HG03354 (cell line): ENCODE measurements at regions not wholly inside any gene's neighbourhood (a gene's known extent, or its start where the extent isn't known, plus 50 kb on each side); places are given as distances from the start of the nearest gene placed in this dataset.
"Not testable (repeated sequence)": the region's sequence is repeated elsewhere in the genome, so short reads cannot be mapped to it uniquely, and the experiment has no call there.

ENCODE experiments used
- ATAC-seq: cut with Tn5 transposase; IDR thresholded peaks from one replicate; pipeline ENCODE4 v1.9.1; 2021; ENCODE audit warnings: mild to moderate bottlenecking; ENCODE audit not compliant: unreplicated experiment, poor library complexity, severe bottlenecking

GRCh38 chr1:21385022-21385421 is 54.9 kb upstream of the NBPF3 start:
- ATAC-seq: no peak

- no peak for ATAC-seq
Measured at GRCh38 chr1:21384620-21385019, 55.3 kb upstream of the NBPF3 start.

DNA sequence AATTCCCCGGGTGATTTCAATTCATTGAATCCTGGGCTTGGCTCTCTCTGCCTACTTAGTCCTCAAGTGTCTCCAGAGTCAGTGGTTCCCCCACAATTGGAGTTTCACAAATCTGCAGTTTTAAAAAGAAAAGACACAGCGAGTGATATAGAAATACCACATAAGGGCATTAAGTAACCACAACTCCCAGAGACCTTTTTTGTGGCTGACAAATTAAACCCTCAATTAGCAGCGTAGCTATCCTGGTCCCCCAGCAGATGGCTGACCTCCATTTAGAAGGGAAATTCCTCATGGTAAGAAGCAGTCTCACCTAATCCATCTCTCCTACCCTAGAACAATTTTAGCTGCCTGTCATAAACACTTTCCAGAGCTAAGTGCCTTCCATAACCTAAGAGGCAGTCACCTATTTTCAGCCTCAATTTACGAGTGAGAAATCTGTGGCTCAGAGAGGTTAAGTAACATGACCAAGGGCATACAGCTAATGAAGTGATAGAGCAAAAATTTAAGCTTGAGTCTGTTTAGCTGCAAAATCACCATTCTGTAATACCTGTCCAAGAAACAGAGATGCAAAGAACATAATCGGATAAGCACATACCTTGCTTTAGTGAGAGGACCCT is 56.0 kb upstream of the NBPF3 start:
- ATAC-seq: no peak

- no peak for ATAC-seq
Measured at GRCh38 chr1:21381354-21381753, 58.6 kb upstream of the NBPF3 start.

DNA sequence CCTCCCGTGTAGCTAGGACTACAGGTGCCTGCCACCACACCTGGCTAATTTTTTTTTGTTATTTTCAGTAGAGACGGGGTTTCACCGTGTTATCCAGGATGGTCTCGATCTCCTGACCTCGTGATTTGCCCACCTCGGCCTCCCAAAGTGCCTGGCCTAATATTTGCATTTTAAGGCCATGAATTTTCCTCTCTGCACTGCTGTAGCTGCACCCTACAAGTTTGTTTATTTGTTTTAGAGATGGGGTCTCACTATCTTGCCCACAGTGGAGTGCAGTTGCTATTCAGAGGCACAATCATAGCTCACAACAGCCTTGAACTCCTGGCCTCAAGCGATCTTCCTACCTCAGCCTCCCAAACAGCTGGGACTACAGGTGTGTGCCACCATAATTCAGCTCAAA is 59.8 kb upstream of the NBPF3 start:
- ATAC-seq: not testable (repeated sequence)

GRCh38 chr1:21379571-21379970 is 60.4 kb upstream of the NBPF3 start:
- no peak for ATAC-seq

GRCh38 chr1:21378705-21379494 is 61.0 kb upstream of the NBPF3 start:
- no peak for ATAC-seq

GRCh38 chr1:21372383-21372782 is 67.6 kb upstream of the NBPF3 start:
- ATAC-seq: no peak

- ATAC-seq: no peak
Measured at GRCh38 chr1:21369905-21370304, 70.0 kb upstream of the NBPF3 start.

DNA sequence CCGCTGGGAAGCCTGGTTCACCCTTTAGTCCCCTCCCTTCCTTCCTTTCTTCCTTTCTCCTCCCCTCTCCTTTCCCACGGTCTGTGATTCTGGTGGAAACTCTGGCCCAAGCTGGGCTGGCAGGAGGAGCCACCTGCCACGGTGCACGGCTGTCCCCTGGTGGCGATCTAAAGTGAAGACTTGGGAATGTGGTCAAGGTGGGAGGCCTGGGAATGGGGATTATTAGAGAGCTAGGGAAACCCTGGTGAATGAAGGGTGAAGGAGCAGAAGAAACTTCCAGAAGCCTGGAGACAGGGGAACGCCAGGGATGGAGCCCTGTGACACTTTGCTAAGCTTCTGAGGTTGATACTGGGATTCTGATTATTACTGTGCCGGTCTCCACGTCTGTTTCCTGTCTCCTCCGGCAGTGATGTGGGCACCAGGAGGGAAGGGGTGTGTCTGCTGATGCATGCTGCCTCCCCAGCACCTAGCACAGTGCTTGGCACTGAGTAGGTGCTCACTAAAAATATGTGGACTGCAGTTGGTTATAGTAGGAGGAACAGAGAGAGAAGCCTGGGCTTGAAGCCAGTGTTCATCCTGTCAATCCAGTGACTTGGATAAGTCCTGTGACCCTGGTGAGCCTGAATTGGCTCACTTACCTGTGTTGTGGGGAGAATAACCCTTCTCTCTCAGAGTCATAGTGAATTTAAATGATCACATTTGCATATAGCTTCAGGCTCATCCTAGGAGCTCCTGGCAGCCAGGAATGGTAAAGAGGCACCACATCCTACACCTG is 71.2 kb upstream of the NBPF3 start:
- ATAC-seq: no peak

GRCh38 chr1:21367973-21368514 is 71.9 kb upstream of the NBPF3 start:
- not testable (repeated sequence) for ATAC-seq

DNA sequence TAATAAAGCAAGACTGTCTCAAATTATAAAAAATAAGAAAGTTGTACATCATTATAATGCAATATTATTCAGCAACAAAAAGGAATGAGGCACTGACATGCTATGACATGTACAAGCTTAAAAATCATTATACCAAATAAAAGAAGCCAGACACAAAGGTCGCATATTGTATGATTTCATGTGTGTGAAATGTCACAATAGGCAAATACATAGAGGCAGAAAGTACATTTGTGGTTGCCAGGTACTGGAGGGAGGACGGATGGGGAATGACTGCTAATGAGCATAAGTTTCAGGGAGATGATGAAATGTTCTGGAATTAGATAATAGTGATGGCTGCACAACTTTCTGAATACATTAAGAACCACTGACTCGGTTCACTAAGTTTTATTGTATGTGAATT is 73.6 kb upstream of the NBPF3 start:
- ATAC-seq: no peak

- no peak for ATAC-seq
Measured at GRCh38 chr1:21365036-21365435, 74.8 kb upstream of the ECE1 start.

DNA sequence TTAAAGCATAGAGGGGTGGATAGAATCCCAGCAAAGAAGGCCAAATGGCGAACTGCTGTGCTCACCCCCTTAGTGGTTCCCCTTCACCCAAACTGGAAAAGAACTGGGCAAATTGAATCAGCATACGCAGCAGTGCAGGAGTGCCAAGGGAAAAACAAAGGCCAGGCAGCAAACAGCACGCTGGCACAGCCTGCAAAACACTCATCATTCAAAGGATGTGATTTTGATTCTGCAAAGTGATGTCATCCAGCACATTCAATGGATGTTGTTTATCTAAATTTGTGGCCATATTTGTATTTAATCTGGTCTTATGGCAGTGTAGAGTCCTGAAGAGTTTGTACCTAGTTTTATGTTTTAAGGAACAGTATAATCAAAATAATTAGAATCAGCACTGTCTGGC is 71.8 kb upstream of the ECE1 start:
- ATAC-seq: no peak

DNA sequence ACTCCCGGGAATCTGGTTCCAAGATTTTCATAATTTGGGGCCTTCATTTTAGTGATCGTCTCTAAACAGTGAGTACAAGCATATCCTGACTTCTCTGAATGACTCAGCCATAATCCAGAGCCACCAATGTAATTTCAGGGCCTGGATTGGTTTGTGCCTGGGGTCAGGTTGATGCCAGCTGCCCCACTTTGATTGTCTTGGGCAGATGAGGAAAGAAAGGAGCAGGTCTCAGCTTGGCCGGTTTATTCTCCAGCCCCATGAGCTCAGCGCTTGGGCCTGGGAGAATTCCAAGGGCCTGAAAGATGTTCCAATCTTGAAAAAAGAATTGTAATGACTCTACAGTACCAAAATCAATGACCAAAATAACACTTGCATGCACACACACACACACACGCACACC is 71.2 kb upstream of the ECE1 start:
- ATAC-seq: no peak

DNA sequence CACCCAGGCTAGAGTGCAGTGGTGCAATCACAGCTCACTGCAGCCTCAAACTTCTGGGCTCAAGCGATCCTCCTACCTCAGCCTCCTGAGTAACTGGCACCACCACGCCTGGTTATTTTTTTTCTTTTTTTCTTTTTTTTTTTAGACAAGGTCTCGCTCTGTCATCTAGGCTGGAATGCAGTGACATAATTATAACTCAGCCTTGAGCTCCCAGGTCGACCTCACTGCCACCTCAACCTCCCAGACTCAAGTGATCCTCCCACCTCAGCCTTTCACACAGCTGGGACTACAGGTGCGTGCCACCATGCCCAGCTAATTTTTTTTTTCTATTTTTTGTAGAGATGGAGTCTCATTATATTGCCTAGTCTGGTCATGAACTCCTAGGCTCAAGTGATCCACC is 66.9 kb upstream of the ECE1 start:
- ATAC-seq: no peak

DNA sequence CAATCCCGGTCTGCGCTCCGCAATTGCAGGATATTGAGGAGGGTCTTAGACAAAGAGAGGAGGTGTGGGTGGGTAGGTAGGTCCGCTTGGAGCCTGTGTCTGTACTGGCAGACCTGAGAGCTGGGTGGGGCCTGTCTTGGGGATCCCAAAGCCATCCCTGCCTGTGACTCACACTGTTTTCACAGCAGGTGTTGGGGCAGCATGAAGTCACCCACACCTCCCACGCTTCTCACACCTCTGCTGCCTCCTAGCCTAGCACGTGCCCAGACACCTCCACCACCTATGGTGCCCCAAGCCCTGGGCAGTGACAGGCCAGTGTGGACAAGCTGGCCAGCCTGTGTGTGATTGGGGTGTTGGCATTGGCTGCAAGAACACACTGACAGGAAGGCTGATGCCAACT is 65.7 kb upstream of the ECE1 start:
- no peak for ATAC-seq

- ATAC-seq: no peak
Measured at GRCh38 chr1:21352586-21352985, 62.3 kb upstream of the ECE1 start.

DNA sequence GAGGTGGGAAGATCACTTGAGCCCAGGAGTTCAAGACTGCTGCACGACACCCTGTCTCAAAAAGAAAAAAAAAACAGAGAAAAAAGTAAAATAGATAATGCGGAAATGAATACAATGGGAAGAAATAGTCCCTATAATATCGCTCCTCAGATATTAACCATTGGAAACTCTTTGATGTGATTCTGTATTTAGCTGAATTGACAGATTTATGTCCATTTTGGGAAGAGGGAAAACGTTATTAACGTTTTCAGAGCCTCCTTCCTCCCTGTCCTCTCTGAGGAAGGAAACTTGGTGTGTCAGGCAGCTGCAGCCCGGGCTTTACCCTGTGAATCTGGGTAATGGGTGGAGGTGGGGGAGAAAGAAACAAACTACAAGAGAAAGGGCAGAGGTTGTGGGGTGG is 61.6 kb upstream of the ECE1 start:
- no peak for ATAC-seq

DNA sequence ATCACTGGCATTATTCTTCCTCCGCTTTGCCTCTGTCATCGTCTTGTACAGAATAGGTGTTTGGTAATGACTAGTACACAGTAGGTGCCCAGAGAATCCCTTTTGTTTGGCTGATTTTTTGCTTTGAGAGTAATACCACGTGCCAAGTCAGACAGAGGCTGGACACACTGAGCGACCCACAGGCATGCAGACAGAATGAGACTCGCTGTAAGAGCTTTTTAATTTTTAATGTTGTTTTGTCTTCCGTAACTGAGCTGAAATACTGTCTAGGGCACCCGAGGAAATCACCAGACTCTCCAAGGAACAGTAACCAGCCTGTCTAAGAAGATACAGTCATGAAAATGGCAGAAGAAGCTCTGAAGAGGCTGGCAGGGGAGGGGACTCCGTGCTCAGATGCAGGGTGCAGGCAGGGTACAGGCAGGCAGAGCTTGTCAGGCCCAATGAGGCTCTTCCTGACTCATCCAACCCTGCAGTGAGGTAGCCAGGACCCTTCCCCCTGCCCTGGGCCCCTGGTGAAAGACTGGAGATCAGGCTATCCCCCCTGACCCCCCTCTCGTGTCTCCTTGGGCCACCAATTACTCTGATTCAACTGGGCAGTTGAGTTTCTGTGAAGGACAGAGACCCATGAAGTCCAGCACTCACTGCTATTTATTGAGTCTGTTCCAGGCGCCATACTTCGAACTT is 60.1 kb upstream of the ECE1 start:
- no peak for ATAC-seq
